Globus pallidus (tissue), 1 donor: ENCODE measurements at regions not wholly inside any gene's neighbourhood (a gene's known extent, or its start where the extent isn't known, plus 50 kb on each side); places are given as distances from the start of the nearest gene placed in this dataset.
"Not testable (repeated sequence)": the region's sequence is repeated elsewhere in the genome, so short reads cannot be mapped to it uniquely, and the experiment has no call there.

Experiments used
- DNase-seq: peaks from one replicate; pipeline ENCODE4 v3.0.0-alpha.2; 2015; ENCODE audit warnings: low spot score

- DNase-seq = no peak
These were observed 85.4 kb upstream of the OGFRL1 start for GRCh38 chr6:71203206-71203605.

- no peak for DNase-seq
These were observed 83.9 kb upstream of the OGFRL1 start for GRCh38 chr6:71204741-71205140.

- no peak for DNase-seq
These were observed 83.2 kb upstream of the OGFRL1 start for GRCh38 chr6:71205336-71205956.

GRCh38 chr6:71206089-71206488 is 82.5 kb upstream of the OGFRL1 start:
- DNase-seq = no peak

- DNase-seq = no peak
These were observed 79.4 kb upstream of the OGFRL1 start for GRCh38 chr6:71209206-71209605.

GRCh38 chr6:71209626-71210025 is 79.0 kb upstream of the OGFRL1 start:
- DNase-seq = no peak

GRCh38 chr6:71211799-71212198 is 76.8 kb upstream of the OGFRL1 start:
- DNase-seq = no peak

- DNase-seq = no peak
These were observed 68.1 kb upstream of the OGFRL1 start for GRCh38 chr6:71220466-71220865.

GRCh38 chr6:71222671-71223070 is 65.9 kb upstream of the OGFRL1 start:
- no peak for DNase-seq

GRCh38 chr6:71224011-71224410 is 64.6 kb upstream of the OGFRL1 start:
- no peak for DNase-seq

- no peak for DNase-seq
These were observed 62.5 kb upstream of the OGFRL1 start for GRCh38 chr6:71226151-71226550.

GRCh38 chr6:71228461-71229041 is 60.1 kb upstream of the OGFRL1 start:
- no peak for DNase-seq

- no peak for DNase-seq
These were observed 59.1 kb upstream of the OGFRL1 start for GRCh38 chr6:71229477-71229876.

GRCh38 chr6:71232890-71233289 is 55.7 kb upstream of the OGFRL1 start:
- DNase-seq = not testable (repeated sequence)

GRCh38 chr6:71236926-71237434 is 51.6 kb upstream of the OGFRL1 start:
- no peak for DNase-seq

- no peak for DNase-seq
These were observed 50.3 kb upstream of the OGFRL1 start for GRCh38 chr6:71238351-71238750.
